IMR-90 (cell line): ENCODE measurements at regions not wholly inside any gene's neighbourhood (a gene's known extent, or its start where the extent isn't known, plus 50 kb on each side); places are given as distances from the start of the nearest gene placed in this dataset.

ENCODE experiments used
- CHD1 ChIP-seq: IDR thresholded peaks from 2 replicates; pipeline ENCODE4 v1.6.1; 2012; ENCODE audit warnings: low read depth, low read length, improper control_type of control experiment
- CTCF ChIP-seq: conservative IDR thresholded peaks from 2 replicates; pipeline ENCODE4 v1.5.1; 2012; ENCODE audit warnings: mild to moderate bottlenecking, low read depth, low read length, improper control_type of control experiment
- FOS ChIP-seq: fragments of 150-350 bp; IDR thresholded peaks from 2 replicates; pipeline ENCODE4 v1.6.1; 2016; ENCODE audit warnings: low read depth, low read length
- MAFK ChIP-seq: IDR thresholded peaks from 2 replicates; pipeline ENCODE4 v1.6.1; 2012; ENCODE audit warnings: low read depth, low read length, improper control_type of control experiment
- MAZ ChIP-seq: IDR thresholded peaks from 2 replicates; pipeline ENCODE4 v1.6.1; 2012; ENCODE audit warnings: low read depth, mild to moderate bottlenecking, low read length, improper control_type of control experiment, moderate library complexity, borderline replicate concordance
- NFE2L2 ChIP-seq: fragments of 150-350 bp; IDR thresholded peaks from 2 replicates; pipeline ENCODE4 v1.6.1; 2016; ENCODE audit warnings: low read depth, mild to moderate bottlenecking, low read length
- POLR2A ChIP-seq: IDR thresholded peaks from 2 replicates; pipeline ENCODE4 v1.6.1; 2012; ENCODE audit warnings: mild to moderate bottlenecking, low read depth, low read length
- RAD21 ChIP-seq: IDR thresholded peaks from 2 replicates; pipeline ENCODE4 v1.6.1; 2012; ENCODE audit warnings: low read length, improper control_type of control experiment
- RCOR1 ChIP-seq: IDR thresholded peaks from 2 replicates; pipeline ENCODE4 v1.6.1; 2012; ENCODE audit warnings: mild to moderate bottlenecking, low read length, improper control_type of control experiment; ENCODE audit not compliant: insufficient replicate concordance
- SMC3 ChIP-seq: fragments of 150-350 bp; IDR thresholded peaks from 2 replicates; pipeline ENCODE4 v1.6.1; 2016; ENCODE audit warnings: low read depth, mild to moderate bottlenecking, antibody characterized with exemption, low read length, moderate library complexity

GRCh38 chr14:84825481-84826251, 704.3 kb upstream of the FLRT2 start:
- TF ChIP-seq CTCF (no peak), RAD21 (no peak), SMC3 (no peak), POLR2A (no peak), FOS (no peak), NFE2L2 (no peak), MAZ (no peak), CHD1 (no peak), RCOR1 (no peak), MAFK (no peak)
